SU-DHL-6 (cell line): ENCODE measurements at regions not wholly inside any gene's neighbourhood (a gene's known extent, or its start where the extent isn't known, plus 50 kb on each side); places are given as distances from the start of the nearest gene placed in this dataset.

Experiments used
- H2AFZ ChIP-seq: fragments of 200-600 bp; sonication (generic); 2 replicates; pipeline ENCODE4 v1.6.1; 2014; ENCODE audit warnings: low read depth, mild to moderate bottlenecking, moderate library complexity, mixed read lengths, antibody characterized with exemption, low read length; ENCODE audit not compliant: severe bottlenecking
- H3F3A ChIP-seq: fragments of 200-600 bp; shearing (Covaris generic); 2 replicates; pipeline ENCODE4 v1.6.0; 2016; ENCODE audit warnings: antibody characterized with exemption, mild to moderate bottlenecking; ENCODE audit not compliant: insufficient read depth
- H3K27ac ChIP-seq: fragments of 200-600 bp; sonication (generic); 2 replicates; pipeline ENCODE4 v1.5.1; 2016; ENCODE audit warnings: low read depth, mild to moderate bottlenecking, low read length, moderate library complexity, mixed read lengths
- H3K27me3 ChIP-seq: fragments of 200-600 bp; sonication (generic), shearing (Covaris generic); 2 replicates; pipeline ENCODE4 v1.6.0; 2014; ENCODE audit warnings: mild to moderate bottlenecking, low read length
- H3K36me3 ChIP-seq: fragments of 200-600 bp; sonication (generic); 2 replicates; pipeline ENCODE4 v1.6.1; 2014; ENCODE audit warnings: mild to moderate bottlenecking, low read length, mixed read lengths
- H3K4me2 ChIP-seq: fragments of 300-600, 200-600 bp; shearing (Covaris generic), sonication (generic); 2 replicates; pipeline ENCODE4 v1.6.0; 2014; ENCODE audit warnings: low read length, low read depth, mild to moderate bottlenecking; ENCODE audit not compliant: poor library complexity, severe bottlenecking
- H3K4me3 ChIP-seq: fragments of 200-600 bp; sonication (generic); 2 replicates; pipeline ENCODE4 v1.5.1; 2014; ENCODE audit warnings: antibody characterized with exemption, low read length, mild to moderate bottlenecking, mixed read lengths; ENCODE audit not compliant: insufficient read depth, poor library complexity, severe bottlenecking
- H3K79me2 ChIP-seq: fragments of 200-600 bp; sonication (generic); 2 replicates; pipeline ENCODE4 v1.6.1; 2014; ENCODE audit warnings: mild to moderate bottlenecking, low read length, moderate library complexity; ENCODE audit not compliant: insufficient read depth
- H3K9ac ChIP-seq: fragments of 200-600 bp; sonication (generic); 2 replicates; pipeline ENCODE4 v1.7.0; 2014; ENCODE audit warnings: mild to moderate bottlenecking, low read length
- H3K9me2 ChIP-seq: fragments of 200-600 bp; sonication (generic); replicated peaks from 2 replicates; pipeline ENCODE4 v1.6.1; 2014; ENCODE audit warnings: low read length; ENCODE audit not compliant: insufficient read depth
- H3K9me3 ChIP-seq: fragments of 200-600 bp; sonication (generic); 2 replicates; pipeline ENCODE4 v1.6.1; 2014; ENCODE audit warnings: low read length, mixed read lengths; ENCODE audit not compliant: insufficient read depth
- H4K20me1 ChIP-seq: fragments of 200-600 bp; sonication (generic); 2 replicates; pipeline ENCODE4 v1.6.1; 2014; ENCODE audit warnings: low read depth, mild to moderate bottlenecking, antibody characterized with exemption, low read length, moderate library complexity, mixed read lengths
- EZH2phosphoT487 ChIP-seq: fragments of 200-600 bp; sonication (generic), shearing (Covaris generic); conservative IDR thresholded peaks from 2 replicates; pipeline ENCODE4 v1.6.1; 2018; ENCODE audit warnings: mild to moderate bottlenecking, antibody characterized with exemption, low read length, moderate library complexity, mixed read lengths
- TF ChIP-seq, protein P1 (sequence below): fragments of 200-600 bp; sonication (generic); IDR thresholded peaks from one replicate; pipeline ENCODE4 v1.5.1; 2017; ENCODE audit warnings: antibody characterized with exemption, mild to moderate bottlenecking, low read length, moderate library complexity; ENCODE audit not compliant: insufficient read depth, poor library complexity, severe bottlenecking

DNA sequence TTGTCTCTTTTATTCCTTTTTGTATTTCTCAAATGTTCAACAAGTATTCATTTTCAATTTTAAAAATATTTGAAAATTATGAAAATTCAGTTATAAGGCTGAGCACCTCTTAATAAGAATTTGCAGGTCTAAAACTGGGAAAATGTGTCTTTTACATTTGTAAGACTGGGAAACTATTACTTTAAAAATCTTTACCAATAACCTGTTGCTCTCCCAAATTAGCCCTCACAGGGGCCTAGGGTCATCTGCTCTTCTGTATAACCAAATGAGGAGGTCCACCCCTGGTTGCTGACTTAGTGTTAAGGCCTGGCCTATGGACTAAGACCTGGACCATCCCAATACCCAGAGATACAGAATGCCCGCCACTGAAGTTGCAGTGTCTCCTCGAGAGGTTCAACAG lies 280.5 kb downstream of the PLPP3 start:
- TF ChIP-seq, protein P1, sequence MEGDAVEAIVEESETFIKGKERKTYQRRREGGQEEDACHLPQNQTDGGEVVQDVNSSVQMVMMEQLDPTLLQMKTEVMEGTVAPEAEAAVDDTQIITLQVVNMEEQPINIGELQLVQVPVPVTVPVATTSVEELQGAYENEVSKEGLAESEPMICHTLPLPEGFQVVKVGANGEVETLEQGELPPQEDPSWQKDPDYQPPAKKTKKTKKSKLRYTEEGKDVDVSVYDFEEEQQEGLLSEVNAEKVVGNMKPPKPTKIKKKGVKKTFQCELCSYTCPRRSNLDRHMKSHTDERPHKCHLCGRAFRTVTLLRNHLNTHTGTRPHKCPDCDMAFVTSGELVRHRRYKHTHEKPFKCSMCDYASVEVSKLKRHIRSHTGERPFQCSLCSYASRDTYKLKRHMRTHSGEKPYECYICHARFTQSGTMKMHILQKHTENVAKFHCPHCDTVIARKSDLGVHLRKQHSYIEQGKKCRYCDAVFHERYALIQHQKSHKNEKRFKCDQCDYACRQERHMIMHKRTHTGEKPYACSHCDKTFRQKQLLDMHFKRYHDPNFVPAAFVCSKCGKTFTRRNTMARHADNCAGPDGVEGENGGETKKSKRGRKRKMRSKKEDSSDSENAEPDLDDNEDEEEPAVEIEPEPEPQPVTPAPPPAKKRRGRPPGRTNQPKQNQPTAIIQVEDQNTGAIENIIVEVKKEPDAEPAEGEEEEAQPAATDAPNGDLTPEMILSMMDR, result no peak
- TF ChIP-seq EZH2phosphoT487, result no peak
- H3K27me3 ChIP-seq, result no peaks in the 10 kb centered on the region
- no peaks in the 10 kb centered on the region for H3K9me3 ChIP-seq
- no peak overlapping the region for H3K27ac ChIP-seq
- H3F3A ChIP-seq, result no peaks in the 10 kb centered on the region
- H3K36me3 ChIP-seq, result no peaks in the 10 kb centered on the region
- no peaks in the 10 kb centered on the region for H4K20me1 ChIP-seq
- no peak overlapping the region for H3K4me3 ChIP-seq
- no peaks in the 10 kb centered on the region for H3K79me2 ChIP-seq
- no peak overlapping the region for H3K9ac ChIP-seq
- no peak overlapping the region for H2AFZ ChIP-seq
- no peaks in the 10 kb centered on the region for H3K9me2 ChIP-seq
- no peak overlapping the region for H3K4me2 ChIP-seq

DNA sequence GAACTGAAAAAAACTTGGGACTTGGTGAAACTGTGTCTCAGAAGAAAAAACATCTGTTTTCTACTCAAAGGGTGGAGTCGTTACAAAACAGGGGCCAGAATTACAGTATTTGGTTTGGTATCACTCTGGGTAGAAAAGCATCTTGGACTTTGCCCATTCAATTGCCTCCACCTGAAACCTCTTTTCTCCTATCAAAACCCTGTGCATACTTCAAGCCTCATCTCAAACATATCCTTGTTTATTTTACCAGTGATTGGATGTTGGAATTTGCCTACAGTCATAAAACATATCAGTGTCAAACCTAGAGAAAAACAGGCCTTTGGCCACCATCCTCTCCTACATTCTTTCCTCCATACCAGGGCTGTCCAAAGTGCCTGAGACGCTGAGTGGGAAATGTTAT lies 281.5 kb downstream of the PLPP3 start:
- no peak for TF ChIP-seq EZH2phosphoT487
- TF ChIP-seq, protein P1, result no peak
- Histone ChIP-seq H3F3A (no peaks in the 10 kb centered on the region), H4K20me1 (no peaks in the 10 kb centered on the region), H2AFZ (no peak overlapping the region), H3K9ac (no peak overlapping the region), H3K36me3 (no peaks in the 10 kb centered on the region), H3K4me3 (no peak overlapping the region), H3K27me3 (no peaks in the 10 kb centered on the region), H3K4me2 (no peak overlapping the region), H3K9me3 (no peaks in the 10 kb centered on the region), H3K9me2 (no peaks in the 10 kb centered on the region), H3K79me2 (no peaks in the 10 kb centered on the region), H3K27ac (no peak overlapping the region)

DNA sequence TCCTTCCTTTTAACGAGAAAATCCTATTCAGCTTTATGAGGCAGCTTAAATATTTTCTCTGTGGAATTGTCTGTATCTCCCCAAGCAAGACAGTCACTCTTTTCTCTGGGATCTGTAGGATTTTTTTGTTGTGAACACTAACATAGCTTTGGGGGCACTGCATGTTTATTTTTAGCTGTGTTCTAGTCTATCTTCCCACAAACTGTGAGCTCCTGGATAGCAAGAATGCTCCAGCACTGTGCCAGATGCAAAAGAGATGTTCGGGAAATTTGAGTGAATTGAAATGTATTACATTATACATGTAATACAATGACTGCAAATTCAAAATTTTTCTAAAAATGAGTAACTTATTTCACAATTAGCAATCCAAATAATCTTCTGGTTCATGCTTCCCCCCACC lies 282.2 kb downstream of the PLPP3 start:
- Histone ChIP-seq H3K4me3 (no peak overlapping the region), H2AFZ (no peak overlapping the region), H3K27ac (no peak overlapping the region), H3F3A (no peaks in the 10 kb centered on the region), H3K36me3 (no peaks in the 10 kb centered on the region), H3K79me2 (no peaks in the 10 kb centered on the region), H3K27me3 (no peaks in the 10 kb centered on the region), H4K20me1 (no peaks in the 10 kb centered on the region), H3K9me3 (no peaks in the 10 kb centered on the region), H3K4me2 (no peak overlapping the region), H3K9me2 (no peaks in the 10 kb centered on the region), H3K9ac (no peak overlapping the region)
- TF ChIP-seq EZH2phosphoT487, result no peak
- TF ChIP-seq, protein P1, result no peak
